ENCODE measurements at regions not wholly inside any gene's neighbourhood (a gene's known extent, or its start where the extent isn't known, plus 50 kb on each side); places are given as distances from the start of the nearest gene placed in this dataset.
"Not testable (repeated sequence)": the region's sequence is repeated elsewhere in the genome, so short reads cannot be mapped to it uniquely, and the experiment has no call there.

GRCh38 chr20:29081712-29082111, 2175.8 kb upstream of the DEFB115 start:
- not testable (repeated sequence) for TF ChIP-seq POLR2A, CTCF (IDR thresholded peaks at IDR 0.05)

Data from esophagus squamous epithelium (tissue), 4 donors.